GM19372 (cell line): ENCODE measurements at regions not wholly inside any gene's neighbourhood (a gene's known extent, or its start where the extent isn't known, plus 50 kb on each side); places are given as distances from the start of the nearest gene placed in this dataset.
A peak's percentile ranks its signal among the peaks of the same experiment; 100 is the strongest.
"Not testable (repeated sequence)": the region's sequence is repeated elsewhere in the genome, so short reads cannot be mapped to it uniquely, and the experiment has no call there.

Experiments
- ATAC-seq: cut with Tn5 transposase; IDR thresholded peaks from one replicate; pipeline ENCODE4 v1.9.1; 2021; ENCODE audit warnings: mild to moderate bottlenecking, low read depth, moderate library complexity; ENCODE audit not compliant: unreplicated experiment

GRCh38 chr1:101408212-101409042 is 171.6 kb downstream of the S1PR1 start:
- peak; percentile 12 for ATAC-seq

GRCh38 chr1:101409102-101409501 is 172.3 kb downstream of the S1PR1 start:
- ATAC-seq = no peak

- ATAC-seq = peak; percentile 32
Measured at GRCh38 chr1:101410048-101410878, 173.4 kb downstream of the S1PR1 start.

- no peak for ATAC-seq
Measured at GRCh38 chr1:101420406-101420805, 183.6 kb downstream of the S1PR1 start.

GRCh38 chr1:101428083-101428482 is 191.3 kb downstream of the S1PR1 start:
- ATAC-seq = not testable (repeated sequence)

- ATAC-seq = no peak
Measured at GRCh38 chr1:101428562-101428961, 191.7 kb downstream of the S1PR1 start.

GRCh38 chr1:101431956-101432510 is 195.2 kb downstream of the S1PR1 start:
- peak; percentile 46 for ATAC-seq

GRCh38 chr1:101435831-101436511 is 199.2 kb downstream of the S1PR1 start:
- peak; percentile 51 for ATAC-seq

- ATAC-seq = no peak
Measured at GRCh38 chr1:101437800-101438199, 201.0 kb downstream of the S1PR1 start.

- ATAC-seq = peak; percentile 44
Measured at GRCh38 chr1:101438359-101438758, 201.5 kb downstream of the S1PR1 start.

GRCh38 chr1:101440485-101440884 is 203.7 kb downstream of the S1PR1 start:
- ATAC-seq = no peak

- no peak for ATAC-seq
Measured at GRCh38 chr1:101444381-101444780, 207.6 kb downstream of the S1PR1 start.

- ATAC-seq = no peak
Measured at GRCh38 chr1:101444873-101445618, 208.2 kb downstream of the S1PR1 start.

GRCh38 chr1:101448018-101448417 is 211.2 kb downstream of the S1PR1 start:
- no peak for ATAC-seq

GRCh38 chr1:101450691-101451090 is 213.9 kb downstream of the S1PR1 start:
- ATAC-seq = not testable (repeated sequence)

- peak; percentile 74 for ATAC-seq
Measured at GRCh38 chr1:101451888-101452287, 215.1 kb downstream of the S1PR1 start.

GRCh38 chr1:101452825-101453224 is 216.0 kb downstream of the S1PR1 start:
- ATAC-seq = no peak

- ATAC-seq = no peak
Measured at GRCh38 chr1:101453844-101454243, 217.0 kb downstream of the S1PR1 start.

- ATAC-seq = no peak
Measured at GRCh38 chr1:101455166-101455565, 218.3 kb downstream of the S1PR1 start.

- ATAC-seq = no peak
Measured at GRCh38 chr1:101460739-101461138, 223.9 kb downstream of the S1PR1 start.
